Stimulated activated CD8-positive, alpha-beta memory T cell treated with anti-CD3 and anti-CD28 coated beads, Interleukin-4, amount 100 ng/mL, for 4 hours (primary cell): ENCODE measurements at regions not wholly inside any gene's neighbourhood (a gene's known extent, or its start where the extent isn't known, plus 50 kb on each side); places are given as distances from the start of the nearest gene placed in this dataset.

Experiments
- DNase-seq, 2 donors: peaks; one replicate each; pipeline ENCODE4 v3.0.0-alpha.2; 2020; ENCODE audit warnings: low read depth in 2 of 2, low spot score in 1 of 2

DNA sequence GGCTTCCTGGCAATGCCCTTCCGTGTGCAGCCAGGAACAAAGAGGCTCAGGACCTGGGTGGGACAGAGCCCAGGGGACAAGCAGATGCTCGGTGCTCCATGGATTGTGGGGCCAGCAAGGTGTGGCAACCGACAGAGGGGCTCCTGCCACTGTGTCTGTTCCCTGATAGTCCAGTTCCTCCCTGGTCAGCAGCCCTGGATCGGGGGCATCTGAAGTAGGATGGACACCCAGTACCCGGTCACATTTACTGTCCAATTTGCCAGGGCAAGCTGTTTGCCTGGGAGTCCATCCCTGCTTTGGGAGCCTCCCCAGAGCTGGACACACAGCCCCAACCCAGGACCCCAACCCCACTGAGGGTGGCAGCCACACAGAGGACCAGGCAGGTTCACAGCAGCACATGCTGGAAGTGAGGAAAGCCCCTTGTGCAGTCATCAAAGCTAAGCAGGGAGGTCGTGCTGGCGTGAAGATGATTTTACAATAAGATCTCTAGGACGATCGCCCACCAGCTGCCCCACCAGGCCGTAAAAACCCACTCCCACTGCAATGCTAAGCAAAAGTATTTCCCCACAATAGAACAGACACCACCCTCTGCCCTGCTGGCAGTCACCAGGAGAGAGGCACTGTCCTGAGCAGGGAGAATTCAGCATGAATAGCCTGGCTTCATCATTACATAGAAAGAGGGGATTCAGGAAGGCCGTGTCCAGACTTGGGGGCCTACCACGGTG is 141.7 kb downstream of the NDUFA10 start:
- DNase-seq: no peak

DNA sequence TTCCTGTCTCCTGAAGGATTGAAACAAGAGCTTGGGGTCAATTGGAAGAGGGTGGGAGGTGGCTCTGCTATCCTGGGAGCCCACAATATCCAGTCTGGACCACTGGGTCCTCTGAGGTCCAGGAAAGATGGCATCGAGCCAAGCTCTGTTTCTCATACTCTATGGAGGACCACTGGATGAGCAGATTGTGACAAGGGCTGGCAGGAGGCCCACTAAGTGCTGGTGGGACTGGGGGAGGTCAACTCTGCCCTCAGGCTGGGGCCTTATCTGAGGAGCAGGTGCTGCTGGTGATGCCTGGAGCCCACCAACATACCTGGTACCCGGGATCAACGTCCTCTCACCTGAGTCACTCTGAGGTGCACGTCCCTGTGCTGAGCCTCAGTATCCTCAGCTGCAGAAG is 142.4 kb downstream of the NDUFA10 start:
- no peak for DNase-seq

DNA sequence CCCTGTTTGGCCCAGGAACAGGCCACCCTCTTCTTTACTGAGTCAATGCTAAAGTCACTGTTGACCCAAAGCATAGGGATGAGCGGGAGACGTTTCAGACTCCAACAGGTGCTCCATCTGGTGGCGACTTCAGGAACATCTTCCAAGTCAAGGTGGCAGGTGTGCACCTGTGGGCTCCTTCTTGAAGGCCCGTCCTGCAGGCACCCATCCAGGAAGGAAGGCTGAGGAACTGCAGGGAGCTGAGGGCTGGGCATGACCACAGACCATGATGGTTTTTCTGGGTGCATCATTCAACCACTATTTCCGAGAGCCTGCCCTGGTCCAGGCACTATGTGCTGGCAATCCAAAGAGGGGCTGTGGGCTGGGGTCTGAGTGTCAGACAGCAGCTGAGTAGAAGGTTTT is 142.8 kb downstream of the NDUFA10 start:
- peak in 1 of 2 donors; percentile 28 for DNase-seq

DNA sequence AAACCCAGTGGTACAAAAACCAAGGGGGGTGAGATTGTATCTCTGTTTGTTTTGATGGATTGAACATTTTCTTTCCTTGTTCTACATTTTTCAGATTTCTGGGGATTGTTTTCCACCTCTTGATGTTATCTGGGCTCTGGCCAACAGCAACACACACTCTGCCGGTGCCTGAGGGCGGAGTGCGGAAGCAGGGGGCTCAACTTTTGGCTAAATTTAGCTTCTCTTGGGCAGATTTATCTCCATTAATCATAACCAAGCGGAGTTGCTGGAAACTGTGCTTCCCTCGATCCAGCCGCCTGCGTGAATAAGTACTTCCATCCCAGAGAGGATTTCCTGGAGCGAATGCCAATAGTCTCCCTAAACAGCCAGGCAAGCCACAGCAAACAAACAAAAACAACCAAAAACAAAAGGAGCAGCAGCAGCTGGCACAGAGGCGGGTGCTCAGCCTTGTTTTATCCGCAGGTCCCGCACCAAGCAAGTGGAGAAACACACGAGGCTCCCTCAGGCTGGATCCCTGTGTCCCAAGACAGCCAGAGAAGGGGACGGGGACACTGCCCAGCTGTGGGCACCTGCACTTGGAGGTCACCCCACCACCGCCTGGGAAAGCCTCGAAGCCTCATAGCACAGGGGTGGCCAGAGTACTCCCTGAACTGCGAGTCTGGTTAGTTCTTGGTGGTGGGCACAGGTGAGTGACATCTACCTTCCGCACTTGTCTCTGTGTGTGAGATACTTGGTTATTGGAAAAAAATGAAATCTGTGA is 143.4 kb downstream of the NDUFA10 start:
- no peak for DNase-seq

DNA sequence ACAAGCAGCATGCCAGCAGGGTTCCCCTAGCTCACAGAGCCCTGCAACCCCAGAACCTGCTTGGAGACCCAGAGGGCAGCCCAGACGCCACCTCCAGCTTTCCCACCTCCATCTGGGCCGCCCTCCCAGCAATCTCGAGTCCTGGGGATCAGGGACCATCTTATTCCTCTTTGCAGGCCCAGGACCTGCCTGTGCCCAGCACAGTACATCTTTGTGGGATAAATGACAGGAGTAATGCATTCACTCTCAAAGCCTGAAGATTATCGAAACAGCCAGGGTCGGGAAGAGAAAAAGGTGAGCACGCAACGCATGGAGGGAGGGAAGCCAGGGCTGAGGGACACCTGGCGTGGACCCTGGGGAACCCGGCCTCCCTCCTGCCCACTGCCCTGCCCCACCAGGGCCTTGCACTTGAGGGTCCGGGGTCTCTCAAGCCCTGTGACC is 144.1 kb downstream of the NDUFA10 start:
- no peak for DNase-seq

DNA sequence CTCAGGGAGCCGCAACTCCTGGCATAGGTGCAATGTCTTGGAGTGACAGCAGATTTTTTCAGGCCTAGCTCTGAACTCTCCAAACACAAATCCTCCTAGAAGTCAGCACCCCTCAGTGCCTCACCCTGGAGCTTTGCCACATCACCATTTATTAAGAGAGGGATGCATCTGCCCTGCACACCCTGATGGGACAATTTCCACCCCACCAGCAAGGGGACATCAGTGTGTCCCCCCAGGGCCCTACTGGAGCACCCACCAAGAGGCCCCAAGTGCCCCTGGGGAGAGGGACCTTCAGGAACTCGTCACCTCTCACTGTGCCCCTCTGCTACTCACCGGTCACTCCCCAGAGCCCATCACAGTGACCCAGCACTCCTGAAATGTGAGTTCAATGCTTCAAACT is 144.7 kb downstream of the NDUFA10 start:
- no peak for DNase-seq

DNA sequence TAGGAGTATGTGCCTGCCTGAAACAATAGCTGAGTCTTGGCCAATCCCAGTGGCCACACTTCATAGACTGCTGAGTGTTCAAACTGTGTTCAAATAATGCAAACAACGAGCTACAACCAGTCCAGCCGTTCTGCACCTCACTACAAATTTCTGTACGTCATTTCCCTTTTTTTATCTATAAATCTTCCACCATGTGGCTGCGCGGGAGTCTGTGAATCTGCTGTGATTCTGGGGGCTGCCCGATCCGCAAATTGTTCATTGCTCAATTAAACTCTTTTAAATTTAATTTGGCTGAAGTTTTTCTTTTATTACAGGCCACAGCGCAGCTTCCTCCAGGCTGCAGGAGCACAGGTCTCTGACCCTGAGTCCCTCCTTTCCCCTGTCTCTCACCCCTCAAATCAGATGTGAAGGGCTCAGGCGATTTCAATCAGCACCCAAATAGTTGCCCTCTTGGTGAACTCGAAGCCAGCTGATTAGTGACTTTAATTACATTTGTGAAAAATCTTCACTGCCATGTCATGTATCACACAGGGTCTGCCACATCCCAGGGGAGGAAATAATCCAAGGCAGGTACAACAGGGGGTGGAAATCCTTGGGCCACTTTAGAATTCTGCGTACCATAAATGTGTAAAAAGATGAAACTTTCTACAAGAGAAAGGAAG is 145.6 kb downstream of the NDUFA10 start:
- no peak for DNase-seq

DNA sequence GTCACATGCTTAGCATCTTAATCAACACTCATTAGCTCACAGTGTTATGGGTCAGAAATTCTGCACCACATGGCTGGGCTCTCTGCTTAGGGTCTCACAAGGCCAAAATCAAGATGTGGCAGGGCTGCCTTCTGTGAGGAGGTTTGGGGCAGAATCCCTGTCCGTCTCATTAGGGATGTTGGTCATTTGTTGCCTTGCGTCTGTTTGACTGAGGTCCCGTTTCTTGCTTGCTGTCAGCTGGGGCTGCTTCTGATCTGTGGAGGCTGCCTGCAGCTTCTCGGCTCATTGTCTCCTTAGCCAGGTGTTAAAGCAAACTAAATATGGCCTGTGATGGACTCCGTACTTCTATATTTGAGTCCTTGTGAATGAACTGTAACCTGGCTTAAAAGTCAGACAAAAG is 146.5 kb downstream of the NDUFA10 start:
- DNase-seq: no peak

DNA sequence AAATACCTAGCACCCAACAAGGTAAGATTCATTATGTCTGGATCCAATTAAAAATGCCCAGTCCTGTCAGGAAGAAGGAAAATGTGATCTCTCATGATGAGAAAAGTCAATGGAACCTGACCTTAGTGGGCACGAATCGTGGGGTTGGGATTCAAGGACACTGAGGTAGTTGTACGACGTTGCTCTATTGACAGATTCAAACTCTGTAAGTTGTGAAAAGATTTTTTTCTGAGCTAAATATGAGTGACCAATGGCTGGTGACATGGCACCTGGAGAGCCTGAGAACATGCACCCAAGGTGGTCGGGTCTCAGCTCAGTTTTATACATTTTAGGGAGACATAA is 148.2 kb downstream of the NDUFA10 start:
- no peak for DNase-seq

DNA sequence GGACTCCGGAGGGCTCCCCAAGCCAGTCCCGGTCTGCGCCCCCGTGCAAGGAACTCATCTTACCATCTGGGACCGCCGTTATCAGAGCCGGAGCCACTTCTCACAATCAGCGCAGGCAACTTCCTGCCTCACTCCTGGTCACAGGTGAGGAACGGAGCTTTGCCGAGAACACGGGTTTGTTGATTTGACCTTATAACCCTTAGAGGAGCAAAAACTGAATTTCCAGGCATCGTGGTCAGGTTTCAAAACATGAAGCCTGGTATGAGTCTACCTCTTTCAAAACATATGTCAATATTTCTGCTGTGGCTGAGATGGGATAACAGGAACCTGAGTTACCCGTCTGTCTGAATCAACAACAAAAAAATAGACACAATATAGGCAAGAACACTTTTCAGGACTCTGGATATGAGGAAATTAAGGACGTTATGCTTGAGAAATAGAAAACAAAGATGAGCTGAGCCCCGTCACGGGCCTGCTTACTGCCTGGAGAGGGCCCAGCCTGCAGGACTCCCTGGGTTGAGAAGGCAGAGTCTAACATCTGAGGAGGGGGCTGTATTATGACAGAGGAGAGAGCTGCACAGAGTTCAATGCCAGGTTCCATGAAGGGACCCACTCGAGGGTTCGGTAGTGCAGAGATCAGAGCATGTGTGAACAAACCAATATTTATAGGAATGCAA is 148.7 kb downstream of the NDUFA10 start:
- DNase-seq: no peak

DNA sequence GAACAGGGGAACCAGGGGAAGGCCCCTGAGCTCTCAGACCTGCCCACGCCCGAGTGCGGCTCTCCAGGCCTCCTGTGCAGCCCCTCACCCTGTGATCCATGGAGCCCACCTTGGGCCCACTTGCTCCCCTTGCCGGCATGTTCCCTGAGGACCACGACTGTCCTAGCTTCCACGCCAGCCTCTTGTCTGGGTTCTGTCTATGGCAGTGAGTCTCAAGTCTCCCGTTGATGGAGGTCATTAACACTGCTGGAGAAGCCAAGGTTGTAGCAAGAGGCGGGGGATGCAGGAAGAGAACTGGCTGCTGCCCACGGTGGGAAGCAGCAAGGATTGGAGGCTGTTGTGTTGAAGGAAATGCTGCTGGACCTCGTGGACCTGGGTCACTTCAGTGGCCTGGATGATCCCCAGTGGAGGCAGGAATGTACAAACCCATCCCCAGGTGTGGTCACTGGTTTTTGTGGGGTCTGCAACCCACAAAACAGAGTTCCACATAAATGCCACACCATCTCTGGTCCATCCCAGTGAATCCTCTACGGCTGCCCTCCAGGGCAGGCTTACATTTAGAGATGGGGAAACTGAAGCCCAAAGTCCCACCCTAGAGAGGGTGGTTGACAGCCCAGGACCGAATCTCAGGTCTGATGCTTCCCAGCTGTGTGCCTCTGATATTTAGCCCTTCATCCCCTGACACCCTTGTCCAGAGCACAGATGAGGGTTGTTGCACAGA is 150.3 kb downstream of the NDUFA10 start:
- DNase-seq: no peak

DNA sequence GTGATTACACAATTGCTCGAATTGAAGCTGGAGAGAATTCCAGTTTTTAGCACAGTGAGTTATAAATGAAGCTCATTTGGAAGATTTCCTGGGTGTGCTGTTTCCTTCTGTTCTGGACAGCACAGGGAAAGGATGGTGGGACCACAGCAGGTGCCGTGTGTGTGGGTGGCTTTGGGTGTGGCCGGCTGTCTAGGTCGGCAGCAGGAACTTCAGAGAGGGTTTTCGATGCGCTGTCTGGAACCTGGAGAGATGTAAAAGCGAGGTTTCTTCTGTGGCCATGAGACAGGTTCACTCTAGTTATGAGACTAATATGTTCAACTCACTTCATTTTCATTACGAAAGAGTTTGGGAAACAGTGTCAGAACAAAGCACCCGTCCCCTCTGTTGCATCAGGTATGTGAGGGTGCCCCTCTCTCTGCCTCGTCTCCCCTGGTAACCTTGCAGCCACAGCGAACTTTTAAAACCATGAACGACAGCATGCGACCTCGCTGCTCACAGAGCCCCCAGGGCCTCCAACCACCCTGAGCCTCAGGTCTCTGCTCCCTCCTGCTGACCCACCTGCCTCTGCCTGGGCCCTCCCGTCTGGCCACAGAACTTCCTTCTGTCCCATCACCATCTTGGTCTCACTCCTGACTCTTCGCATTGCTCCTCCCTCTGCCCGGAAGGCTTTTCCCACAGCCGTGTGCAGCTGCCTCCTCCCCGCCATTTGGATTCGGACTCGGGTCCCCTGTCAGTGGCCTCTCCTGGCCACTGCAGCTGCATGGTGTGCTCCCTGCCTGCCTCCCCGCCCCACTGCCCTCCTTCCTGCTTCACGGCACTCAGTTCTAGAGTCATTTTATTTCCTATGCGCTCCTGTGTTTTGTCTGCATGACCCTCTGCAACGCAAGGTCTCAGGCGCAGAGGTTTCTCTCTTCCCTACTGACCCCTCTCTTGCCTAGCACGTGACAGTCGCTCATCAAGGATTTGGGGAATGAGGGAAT is 151.2 kb downstream of the NDUFA10 start:
- no peak for DNase-seq

DNA sequence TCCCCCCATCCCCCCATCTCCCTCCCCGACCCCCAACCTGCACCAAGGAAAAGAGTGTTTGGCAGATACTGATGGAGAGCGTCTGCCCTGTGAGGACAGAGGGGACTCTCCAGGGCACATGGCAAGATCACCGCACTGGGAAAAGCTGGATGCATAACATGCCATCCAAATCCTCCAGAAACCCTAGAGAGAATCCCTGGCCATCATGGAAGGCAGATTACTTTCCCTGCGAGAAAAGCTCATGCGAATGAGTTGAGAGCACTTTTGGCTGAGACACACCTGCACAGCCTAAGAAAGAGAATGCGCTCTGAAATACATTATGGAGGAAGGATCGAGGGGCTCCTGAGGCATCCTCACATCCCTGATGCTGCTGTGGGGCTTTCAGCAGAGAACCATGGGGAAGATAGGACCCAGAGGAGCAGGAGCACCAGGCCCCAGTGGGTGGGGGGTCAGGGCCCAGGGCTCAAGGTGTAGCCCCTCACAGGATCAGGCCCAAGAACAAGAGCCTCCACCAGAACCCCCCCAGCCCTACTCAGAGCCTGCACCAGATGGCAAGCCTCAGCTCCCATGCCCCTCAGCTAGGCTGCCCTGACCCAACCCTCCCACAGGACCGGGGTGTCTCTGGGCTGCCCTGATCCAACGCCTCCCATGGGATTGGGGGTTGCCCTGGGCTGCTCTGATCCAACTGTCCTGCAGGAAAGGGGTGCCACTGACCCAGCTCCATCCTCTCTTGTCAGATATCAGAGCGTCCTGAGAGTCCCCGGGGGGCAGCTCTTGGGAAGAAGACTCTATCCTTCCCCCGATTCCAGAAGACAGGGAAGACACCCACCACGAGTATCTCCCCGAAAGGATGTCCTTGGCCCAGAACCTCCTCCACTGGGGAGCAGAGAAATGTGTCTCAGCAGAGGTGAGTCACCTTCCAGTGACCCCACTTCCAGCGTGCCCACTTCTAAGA is 153.4 kb downstream of the NDUFA10 start:
- DNase-seq: no peak

DNA sequence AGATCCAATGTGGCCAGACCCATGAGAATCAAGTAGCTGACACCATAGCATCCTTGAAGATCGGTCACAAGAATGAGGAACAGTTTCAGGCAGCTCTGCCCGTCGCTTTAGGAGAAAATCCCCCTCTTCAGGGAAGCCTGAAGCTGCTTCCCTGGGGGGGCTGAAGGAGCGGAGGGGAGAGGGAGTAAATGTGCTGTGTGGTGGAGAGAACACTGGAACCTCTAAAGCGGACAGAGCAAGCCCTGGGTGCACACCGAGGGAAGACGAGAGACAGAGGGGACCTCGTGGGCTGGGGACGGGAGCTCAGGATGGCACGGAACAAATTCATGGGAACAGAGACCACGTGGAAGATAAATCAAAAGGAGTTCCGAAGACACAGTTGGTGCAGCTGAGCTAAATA is 154.3 kb downstream of the NDUFA10 start:
- DNase-seq: no peak

DNA sequence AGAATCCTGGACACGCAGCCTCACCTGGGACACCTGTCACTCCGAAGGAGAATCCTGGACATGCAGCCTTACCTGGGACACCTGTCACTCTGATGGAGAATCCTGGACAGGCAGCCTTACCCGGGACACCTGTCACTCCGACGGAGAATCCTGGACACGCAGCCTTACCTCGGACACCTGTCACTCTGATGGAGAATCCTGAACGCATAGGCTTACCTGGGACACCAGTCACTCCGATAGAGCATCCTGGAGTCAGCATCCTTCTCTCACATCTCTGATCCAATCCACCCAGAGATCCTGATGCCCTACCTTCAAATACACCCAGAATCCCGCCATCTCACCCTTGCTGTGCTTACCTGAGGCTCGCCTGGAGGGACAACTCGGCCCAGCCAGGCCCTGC is 154.9 kb downstream of the NDUFA10 start:
- no peak for DNase-seq

DNA sequence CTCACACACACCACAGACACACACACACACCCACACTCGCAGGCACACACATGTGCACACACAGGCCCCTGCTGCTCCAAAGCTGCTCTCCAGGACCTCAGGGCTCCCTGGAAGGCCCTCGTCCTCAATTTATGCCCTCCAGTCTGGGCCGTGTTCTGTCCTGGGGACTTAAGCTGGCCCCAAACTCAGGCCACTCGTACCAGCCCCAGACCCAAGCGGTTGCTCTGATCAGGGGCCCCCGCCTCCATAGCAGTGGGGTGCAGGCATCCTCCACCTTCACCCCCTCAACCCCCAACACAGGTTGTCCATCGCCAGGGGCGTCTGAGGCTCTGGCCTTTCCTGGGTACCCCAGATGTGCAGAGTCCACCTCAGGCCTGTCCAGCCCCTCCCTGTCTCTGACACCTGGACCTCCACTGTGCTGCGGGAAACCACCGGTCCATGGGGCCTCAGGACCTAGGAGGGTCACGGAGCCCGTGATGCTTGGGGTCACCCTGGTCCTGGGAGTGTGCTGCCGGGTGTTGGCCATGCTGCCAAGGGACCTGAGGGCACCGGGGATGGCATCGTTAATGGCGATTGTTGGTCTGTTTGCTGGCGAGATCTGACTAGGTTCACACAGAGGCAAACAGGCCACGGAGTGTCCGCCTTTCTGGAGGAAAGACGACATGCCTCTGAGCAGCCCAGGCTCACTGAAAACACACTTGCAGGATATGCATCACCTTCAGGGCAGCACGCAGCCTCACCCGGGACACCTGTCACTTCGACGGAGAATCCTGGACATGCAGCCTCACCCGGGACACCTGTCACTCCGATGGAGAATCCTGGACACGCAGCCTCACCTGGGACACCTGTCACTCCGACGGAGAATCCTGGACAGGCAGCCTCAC is 155.6 kb downstream of the NDUFA10 start:
- no peak for DNase-seq

DNA sequence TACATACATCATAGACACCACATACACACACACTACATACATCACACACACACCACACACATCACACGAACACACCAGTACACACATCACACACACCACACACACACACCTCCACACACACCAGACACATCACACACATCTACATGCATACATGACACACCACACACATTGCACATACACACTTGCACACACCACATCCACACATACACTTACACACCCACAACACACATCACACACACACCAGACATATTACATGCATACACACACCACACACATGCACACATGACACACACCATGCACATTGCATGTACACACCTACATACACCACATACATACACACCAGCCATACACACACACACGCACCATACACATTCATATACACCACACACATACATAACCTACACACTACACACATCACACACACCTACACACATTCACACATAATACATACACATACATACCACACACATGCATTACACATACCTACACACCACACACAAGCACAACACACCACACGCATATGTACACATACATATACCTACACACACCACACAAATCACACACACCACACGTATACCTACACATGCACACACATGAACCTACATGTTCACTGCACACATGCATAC is 156.5 kb downstream of the NDUFA10 start:
- DNase-seq: no peak
